PC-3 (cell line): ENCODE measurements at regions not wholly inside any gene's neighbourhood (a gene's known extent, or its start where the extent isn't known, plus 50 kb on each side); places are given as distances from the start of the nearest gene placed in this dataset.

ENCODE experiments used
- ATAC-seq: fragments of 200-7000 bp; cut with Tn5 transposase; 2 replicates; pipeline ENCODE4 v1.9.1; 2020; ENCODE audit warnings: mild to moderate bottlenecking, moderate library complexity
- BruUV-seq: library from RNA; stranded (reverse); fragments of 400-500 nt; replicated peaks from 2 replicates; lab custom pipeline; 2021; lab: Mats Ljungman, UMichigan
- CTCF ChIA-PET: fragments of 300-600 bp; sonication (Branson Sonifier 250); formaldehyde crosslinking; loops from one replicate; lab custom pipeline; 2022; ENCODE audit warnings: antibody characterized with exemption; lab: Charles Lee
- POLR2A ChIA-PET: fragments of 300-600 bp; sonication (Branson Sonifier 250); formaldehyde crosslinking; loops from one replicate; lab custom pipeline; 2022; ENCODE audit warnings: antibody characterized with exemption; ENCODE audit not compliant: unreplicated experiment; lab: Charles Lee
- DNase-seq: peaks from one replicate; pipeline ENCODE4 v3.0.0-alpha.2; 2015
- H2AFZ ChIP-seq: fragments of 300-600 bp; sonication (generic); 2 replicates; pipeline ENCODE4 v1.6.0; 2016; ENCODE audit warnings: antibody characterized with exemption, low read length
- H3F3A ChIP-seq: fragments of 300-600 bp; sonication (generic); one replicate; pipeline ENCODE4 v1.6.0; 2017; ENCODE audit warnings: antibody characterized with exemption, low read length, control low read depth, mild to moderate bottlenecking; ENCODE audit not compliant: unreplicated experiment
- H3K27ac ChIP-seq: fragments of 300-600 bp; sonication (generic); 2 replicates; pipeline ENCODE4 v1.5.1; 2016; ENCODE audit warnings: mild to moderate bottlenecking, low read length
- H3K27me3 ChIP-seq: fragments of 300-600 bp; sonication (generic); 2 replicates; pipeline ENCODE4 v1.6.1; 2016; ENCODE audit warnings: low read length, mixed read lengths
- H3K36me3 ChIP-seq: fragments of 300-600 bp; sonication (generic); 2 replicates; pipeline ENCODE4 v1.6.1; 2016; ENCODE audit warnings: low read depth, mixed run types, low read length, mixed read lengths
- H3K4me1 ChIP-seq: fragments of 300-600 bp; sonication (generic); 2 replicates; pipeline ENCODE4 v1.5.1; 2016; ENCODE audit warnings: low read length; ENCODE audit not compliant: insufficient read depth
- H3K4me2 ChIP-seq: fragments of 300-600 bp; sonication (generic); 2 replicates; pipeline ENCODE4 v1.6.0; 2016; ENCODE audit warnings: low read length
- H3K4me3 ChIP-seq: fragments of 300-600 bp; sonication (generic); 2 replicates; pipeline ENCODE4 v1.5.1; 2016; ENCODE audit warnings: mild to moderate bottlenecking, low read length, mixed read lengths
- H3K79me2 ChIP-seq: fragments of 300-600 bp; sonication (generic); 2 replicates; pipeline ENCODE4 v1.6.1; 2017; ENCODE audit warnings: low read length, mixed read lengths
- H3K9ac ChIP-seq: fragments of 300-600 bp; sonication (generic); 2 replicates; pipeline ENCODE4 v1.6.0; 2016; ENCODE audit warnings: mild to moderate bottlenecking, low read length
- H3K9me2 ChIP-seq: fragments of 300-600 bp; sonication (generic); replicated peaks from 2 replicates; pipeline ENCODE4 v1.6.1; 2016; ENCODE audit warnings: mixed run types, low read length, mixed read lengths
- H3K9me3 ChIP-seq: fragments of 300-600 bp; sonication (generic); 2 replicates; pipeline ENCODE4 v1.6.1; 2016; ENCODE audit warnings: low read length, mixed read lengths
- H4K20me1 ChIP-seq: fragments of 300-600 bp; sonication (generic); 2 replicates; pipeline ENCODE4 v1.6.1; 2016; ENCODE audit warnings: low read length, mixed read lengths
- CTCF ChIP-seq: fragments of 300-600 bp; sonication (generic); conservative IDR thresholded peaks from 2 replicates; pipeline ENCODE4 v1.5.1; 2017; ENCODE audit warnings: antibody characterized with exemption, low read depth, mild to moderate bottlenecking, low read length
- EZH2 ChIP-seq: fragments of 300-600 bp; sonication (generic); IDR thresholded peaks from one replicate; pipeline ENCODE4 v1.6.1; 2017; ENCODE audit warnings: antibody characterized with exemption, mild to moderate bottlenecking, low read length; ENCODE audit not compliant: unreplicated experiment
- EZH2phosphoT487 ChIP-seq: fragments of 300-600 bp; sonication (generic); IDR thresholded peaks from 2 replicates; pipeline ENCODE4 v1.6.1; 2018; ENCODE audit warnings: mild to moderate bottlenecking, antibody characterized with exemption, low read length, borderline replicate concordance
- intact Hi-C: fragments of 100-400 bp; cut with micrococcal nuclease; formaldehyde crosslinking; loops from 2 replicates; pipeline ENCODE4 v1.9.0; 2023

GRCh38 chr2:118227698-118228508, 139.6 kb downstream of the INSIG2 start:
- ChIA-PET POLR2A (no interaction called here), CTCF (no interaction called here)
- no peaks in the 10 kb centered on the region for H3K36me3 ChIP-seq
- H3K9ac ChIP-seq, result no peak overlapping the region
- peak overlapping the region; percentile 42 for H3K4me2 ChIP-seq
- H3K4me1 ChIP-seq, result peaks cover 15% of the 10 kb centered on the region
- TF ChIP-seq EZH2phosphoT487, result no peak
- TF ChIP-seq EZH2, result no peak
- no peak for TF ChIP-seq CTCF
- H2AFZ ChIP-seq, result peak overlapping the region; percentile 44
- 0 out of 2 replicates have a peak overlapping the region, but pooled peaks have one; percentile 27 for H3K27ac ChIP-seq
- H3K9me3 ChIP-seq, result no peaks in the 10 kb centered on the region
- H3K27me3 ChIP-seq, result no peaks in the 10 kb centered on the region
- no peaks in the 10 kb centered on the region for H3K9me2 ChIP-seq
- no peaks in the 10 kb centered on the region for H3F3A ChIP-seq
- no TSS peak for BruUV-seq
- peak; percentile 68 for DNase-seq
- no peaks in the 10 kb centered on the region for H4K20me1 ChIP-seq
- ATAC-seq, result no peak
- no peak overlapping the region for H3K4me3 ChIP-seq
- no peaks in the 10 kb centered on the region for H3K79me2 ChIP-seq
- intact Hi-C loops, result loop anchor here (10.0 kb wide), 1 partner anchor 237 kb away; no protein-coding TSS in a partner anchor

GRCh38 chr2:118225666-118226065, 137.4 kb downstream of the INSIG2 start:
- Histone ChIP-seq H3K4me2 (no peak overlapping the region), H2AFZ (no peak overlapping the region), H3K27ac (no peak overlapping the region), H3K36me3 (no peaks in the 10 kb centered on the region), H3K9me2 (no peaks in the 10 kb centered on the region), H3F3A (no peaks in the 10 kb centered on the region), H4K20me1 (no peaks in the 10 kb centered on the region), H3K4me1 (peaks cover 19% of the 10 kb centered on the region), H3K9me3 (no peaks in the 10 kb centered on the region), H3K9ac (no peak overlapping the region), H3K79me2 (no peaks in the 10 kb centered on the region), H3K27me3 (no peaks in the 10 kb centered on the region), H3K4me3 (no peak overlapping the region)
- intact Hi-C loops, result loop anchor here (10.0 kb wide), 1 partner anchor 239 kb away; no protein-coding TSS in a partner anchor
- ChIA-PET CTCF (no interaction called here), POLR2A (no interaction called here)
- DNase-seq (no peak), ATAC-seq (no peak)
- BruUV-seq, result no TSS peak
- no peak for TF ChIP-seq CTCF
- no peak for TF ChIP-seq EZH2phosphoT487
- TF ChIP-seq EZH2, result no peak

GRCh38 chr2:118224895-118225311, 136.6 kb downstream of the INSIG2 start:
- no TSS peak for BruUV-seq
- Histone ChIP-seq H3K36me3 (no peaks in the 10 kb centered on the region), H3K9me2 (no peaks in the 10 kb centered on the region), H2AFZ (no peak overlapping the region), H3K9me3 (no peaks in the 10 kb centered on the region), H3F3A (no peaks in the 10 kb centered on the region), H3K9ac (no peak overlapping the region), H3K27ac (no peak overlapping the region), H3K4me3 (no peak overlapping the region), H3K4me2 (no peak overlapping the region), H3K4me1 (peaks cover 19% of the 10 kb centered on the region), H3K79me2 (no peaks in the 10 kb centered on the region), H3K27me3 (no peaks in the 10 kb centered on the region), H4K20me1 (no peaks in the 10 kb centered on the region)
- ATAC-seq (no peak), DNase-seq (no peak)
- intact Hi-C loops, result loop anchor here (5.0 to 10.0 kb wide), 3 partner anchors 147 to 267 kb away; no protein-coding TSS in a partner anchor
- ChIA-PET CTCF (no interaction called here), POLR2A (no interaction called here)
- no peak for TF ChIP-seq EZH2phosphoT487
- no peak for TF ChIP-seq EZH2
- no peak for TF ChIP-seq CTCF
